Liver (tissue), 3 donors: ENCODE measurements at regions not wholly inside any gene's neighbourhood (a gene's known extent, or its start where the extent isn't known, plus 50 kb on each side); places are given as distances from the start of the nearest gene placed in this dataset.

Source experiments
- EGR1 ChIP-seq, 2 donors: IDR thresholded peaks; 2 replicates each; pipeline ENCODE4 v1.6.1; 2016 to 2018; ENCODE audit warnings: antibody characterized with exemption in 2 of 2, low read depth in 2 of 2
- FOXA1 ChIP-seq: IDR thresholded peaks from 2 replicates; pipeline ENCODE4 v1.6.1; 2016; ENCODE audit warnings: antibody characterized with exemption
- FOXA2 ChIP-seq: IDR thresholded peaks from 2 replicates; pipeline ENCODE4 v1.6.1; 2016; ENCODE audit warnings: antibody characterized with exemption
- GABPA ChIP-seq, 2 donors: IDR thresholded peaks in 1 of 2; conservative IDR thresholded peaks in 1 of 2; 2 replicates each; pipeline ENCODE4 v1.6.1; 2016; ENCODE audit warnings: antibody characterized with exemption in 2 of 2, mild to moderate bottlenecking in 1 of 2, moderate library complexity in 1 of 2
- JUND ChIP-seq, 2 donors: IDR thresholded peaks; 2 replicates each; pipeline ENCODE4 v1.6.1; 2016; ENCODE audit warnings: antibody characterized with exemption in 2 of 2
- SP1 ChIP-seq: IDR thresholded peaks from 2 replicates; pipeline ENCODE4 v1.6.1; 2018; ENCODE audit warnings: antibody characterized with exemption, mild to moderate bottlenecking
- TF ChIP-seq, protein P1 (sequence below): fragments of 150-350 bp; IDR thresholded peaks from 2 replicates; pipeline ENCODE4 v1.5.1; 2017; ENCODE audit warnings: improper control_type of control experiment, low read depth, low read length; ENCODE audit not compliant: missing input control
- TF ChIP-seq, protein P2 (sequence below): IDR thresholded peaks from 2 replicates; pipeline ENCODE4 v1.6.1; 2016; ENCODE audit warnings: antibody characterized with exemption
- TF ChIP-seq, protein P3 (sequence below): IDR thresholded peaks from 2 replicates; pipeline ENCODE4 v1.6.1; 2016; ENCODE audit warnings: antibody characterized with exemption
- donor health status: healthy.
- donor health status: healthy.

DNA sequence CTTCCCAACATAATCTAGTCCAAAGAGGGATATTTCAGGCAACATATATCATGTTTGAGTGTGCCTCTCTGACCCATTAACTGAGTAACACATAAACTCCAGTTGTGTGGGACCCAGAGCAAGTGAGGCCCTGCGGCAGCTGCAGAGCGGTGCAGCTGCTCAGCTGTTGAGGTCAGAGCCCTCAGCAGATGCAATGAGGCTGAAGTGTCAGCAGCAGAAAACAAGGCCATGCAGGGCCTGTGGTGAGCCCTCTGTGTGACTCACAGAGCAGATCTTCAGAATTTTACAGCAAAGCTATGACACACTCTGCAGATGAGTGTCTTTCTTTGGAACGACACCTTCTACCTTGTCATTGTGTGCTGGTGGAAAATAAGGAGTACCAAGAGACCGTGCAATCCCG lies 168.5 kb downstream of the CBLN2 start:
- TF ChIP-seq, protein P1, sequence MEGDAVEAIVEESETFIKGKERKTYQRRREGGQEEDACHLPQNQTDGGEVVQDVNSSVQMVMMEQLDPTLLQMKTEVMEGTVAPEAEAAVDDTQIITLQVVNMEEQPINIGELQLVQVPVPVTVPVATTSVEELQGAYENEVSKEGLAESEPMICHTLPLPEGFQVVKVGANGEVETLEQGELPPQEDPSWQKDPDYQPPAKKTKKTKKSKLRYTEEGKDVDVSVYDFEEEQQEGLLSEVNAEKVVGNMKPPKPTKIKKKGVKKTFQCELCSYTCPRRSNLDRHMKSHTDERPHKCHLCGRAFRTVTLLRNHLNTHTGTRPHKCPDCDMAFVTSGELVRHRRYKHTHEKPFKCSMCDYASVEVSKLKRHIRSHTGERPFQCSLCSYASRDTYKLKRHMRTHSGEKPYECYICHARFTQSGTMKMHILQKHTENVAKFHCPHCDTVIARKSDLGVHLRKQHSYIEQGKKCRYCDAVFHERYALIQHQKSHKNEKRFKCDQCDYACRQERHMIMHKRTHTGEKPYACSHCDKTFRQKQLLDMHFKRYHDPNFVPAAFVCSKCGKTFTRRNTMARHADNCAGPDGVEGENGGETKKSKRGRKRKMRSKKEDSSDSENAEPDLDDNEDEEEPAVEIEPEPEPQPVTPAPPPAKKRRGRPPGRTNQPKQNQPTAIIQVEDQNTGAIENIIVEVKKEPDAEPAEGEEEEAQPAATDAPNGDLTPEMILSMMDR: no peak
- TF ChIP-seq, protein P2, sequence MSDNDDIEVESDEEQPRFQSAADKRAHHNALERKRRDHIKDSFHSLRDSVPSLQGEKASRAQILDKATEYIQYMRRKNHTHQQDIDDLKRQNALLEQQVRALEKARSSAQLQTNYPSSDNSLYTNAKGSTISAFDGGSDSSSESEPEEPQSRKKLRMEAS: no peak
- no peak for TF ChIP-seq FOXA2
- TF ChIP-seq, protein P3, sequence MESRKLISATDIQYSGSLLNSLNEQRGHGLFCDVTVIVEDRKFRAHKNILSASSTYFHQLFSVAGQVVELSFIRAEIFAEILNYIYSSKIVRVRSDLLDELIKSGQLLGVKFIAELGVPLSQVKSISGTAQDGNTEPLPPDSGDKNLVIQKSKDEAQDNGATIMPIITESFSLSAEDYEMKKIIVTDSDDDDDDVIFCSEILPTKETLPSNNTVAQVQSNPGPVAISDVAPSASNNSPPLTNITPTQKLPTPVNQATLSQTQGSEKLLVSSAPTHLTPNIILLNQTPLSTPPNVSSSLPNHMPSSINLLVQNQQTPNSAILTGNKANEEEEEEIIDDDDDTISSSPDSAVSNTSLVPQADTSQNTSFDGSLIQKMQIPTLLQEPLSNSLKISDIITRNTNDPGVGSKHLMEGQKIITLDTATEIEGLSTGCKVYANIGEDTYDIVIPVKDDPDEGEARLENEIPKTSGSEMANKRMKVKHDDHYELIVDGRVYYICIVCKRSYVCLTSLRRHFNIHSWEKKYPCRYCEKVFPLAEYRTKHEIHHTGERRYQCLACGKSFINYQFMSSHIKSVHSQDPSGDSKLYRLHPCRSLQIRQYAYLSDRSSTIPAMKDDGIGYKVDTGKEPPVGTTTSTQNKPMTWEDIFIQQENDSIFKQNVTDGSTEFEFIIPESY: no peak
- TF ChIP-seq JUND (IDR thresholded peaks at IDR 0.05): no peak
- TF ChIP-seq GABPA (IDR thresholded peaks at IDR 0.05 in 1 of 2, conservative IDR thresholded peaks at IDR 0.05 in 1 of 2): no peak
- no peak for TF ChIP-seq FOXA1
- no peak for TF ChIP-seq SP1
- no peak for TF ChIP-seq EGR1 (IDR thresholded peaks at IDR 0.05; ENCODE audit: low read depth in 2 of 2)
